Suppressor macrophage (primary cell): ENCODE measurements at regions not wholly inside any gene's neighbourhood (a gene's known extent, or its start where the extent isn't known, plus 50 kb on each side); places are given as distances from the start of the nearest gene placed in this dataset.

Source experiments
- DNase-seq, 4 experiments: peaks; one replicate each; pipeline ENCODE4 v3.0.0-alpha.2; 2020 to 2022

- DNase-seq = no peak
Measured at GRCh38 chr14:101110729-101111619, 207.5 kb upstream of the RTL1 start.

GRCh38 chr14:101111620-101112290 is 208.2 kb upstream of the RTL1 start:
- DNase-seq = no peak

GRCh38 chr14:101112351-101113107 is 209.0 kb upstream of the RTL1 start:
- no peak for DNase-seq

- DNase-seq = no peak
Measured at GRCh38 chr14:101113108-101113612, 209.6 kb upstream of the RTL1 start.

GRCh38 chr14:101113835-101114725 is 210.6 kb upstream of the RTL1 start:
- DNase-seq = no peak

- no peak for DNase-seq
Measured at GRCh38 chr14:101114726-101115515, 211.4 kb upstream of the RTL1 start.

GRCh38 chr14:101115652-101116051 is 212.1 kb upstream of the RTL1 start:
- DNase-seq = no peak

GRCh38 chr14:101116065-101116464 is 212.5 kb upstream of the RTL1 start:
- no peak for DNase-seq

GRCh38 chr14:101116486-101117130 is 213.1 kb upstream of the RTL1 start:
- no peak for DNase-seq

- DNase-seq = no peak
Measured at GRCh38 chr14:101117543-101117942, 214.0 kb upstream of the RTL1 start.

GRCh38 chr14:101118233-101118632 is 214.7 kb upstream of the RTL1 start:
- no peak for DNase-seq

GRCh38 chr14:101118746-101119591 is 215.4 kb upstream of the RTL1 start:
- no peak for DNase-seq

- peak in 2 of 4 experiments; percentile 18 to 32 for DNase-seq
Measured at GRCh38 chr14:101119830-101120571, 216.5 kb upstream of the RTL1 start.

- peak; percentile 90 to 97 (median 95) for DNase-seq
Measured at GRCh38 chr14:101120641-101121507, 217.4 kb upstream of the RTL1 start.

GRCh38 chr14:101121508-101122139 is 218.1 kb upstream of the RTL1 start:
- DNase-seq = no peak

GRCh38 chr14:101122237-101123141 is 219.0 kb upstream of the RTL1 start:
- DNase-seq = no peak
